ENCODE measurements at regions not wholly inside any gene's neighbourhood (a gene's known extent, or its start where the extent isn't known, plus 50 kb on each side); places are given as distances from the start of the nearest gene placed in this dataset.

- no peak for TF ChIP-seq CTCF (conservative IDR thresholded peaks at IDR 0.05; ENCODE audit: low read length)
- H3K4me3 ChIP-seq (ENCODE audit: low read length) = no peak overlapping the region
- DNase-seq (ENCODE audit: low read depth) = peak; percentile 50
Observed at GRCh38 chr1:219993554-219994433, 52.5 kb downstream of the EPRS1 start.

DNA sequence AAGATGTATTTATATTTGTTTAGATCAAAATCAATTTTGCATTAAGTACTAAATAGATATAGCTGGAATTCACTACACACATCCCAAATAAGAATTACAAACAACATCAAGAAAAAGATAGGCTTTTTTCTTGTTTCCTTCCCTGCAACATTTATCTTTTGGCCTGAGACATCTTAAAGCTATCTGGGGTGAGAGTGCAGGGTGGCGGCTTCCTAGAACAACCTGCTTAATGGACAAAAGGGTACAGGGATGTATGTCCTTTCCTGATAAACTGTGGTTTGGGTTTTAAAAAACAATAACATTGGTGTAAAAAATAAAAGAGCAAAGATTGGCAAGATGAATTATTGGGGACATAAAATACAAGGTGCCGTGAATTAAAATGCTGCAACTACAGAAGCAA is 54.4 kb downstream of the EPRS1 start:
- no peak for TF ChIP-seq CTCF (conservative IDR thresholded peaks at IDR 0.05; ENCODE audit: low read length)
- H3K4me3 ChIP-seq (ENCODE audit: low read length) = no peak overlapping the region
- DNase-seq (ENCODE audit: low read depth) = no peak

DNA sequence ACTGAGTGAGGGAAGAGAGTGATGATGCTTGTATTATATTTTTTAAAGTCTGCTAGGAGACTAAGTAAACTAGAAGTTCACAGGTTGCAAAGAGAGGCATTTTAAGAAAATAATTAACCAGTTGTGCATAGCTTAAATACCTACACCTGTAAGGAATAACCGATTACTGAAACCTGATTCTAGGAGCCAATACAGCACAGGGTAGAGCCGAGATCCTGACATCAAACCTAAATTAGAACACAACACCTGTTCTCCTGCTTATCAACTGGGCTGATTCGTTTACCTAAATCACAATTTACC is 54.8 kb downstream of the EPRS1 start:
- no peak overlapping the region for H3K4me3 ChIP-seq (ENCODE audit: low read length)
- no peak for DNase-seq (ENCODE audit: low read depth)
- TF ChIP-seq CTCF (conservative IDR thresholded peaks at IDR 0.05; ENCODE audit: low read length) = no peak

GRCh38 chr1:219990782-219991510 is 55.4 kb downstream of the EPRS1 start:
- no peak overlapping the region for H3K4me3 ChIP-seq (ENCODE audit: low read length)
- peak; percentile 72 for TF ChIP-seq CTCF (conservative IDR thresholded peaks at IDR 0.05; ENCODE audit: low read length)
- peak; percentile 45 for DNase-seq (ENCODE audit: low read depth)

DNA sequence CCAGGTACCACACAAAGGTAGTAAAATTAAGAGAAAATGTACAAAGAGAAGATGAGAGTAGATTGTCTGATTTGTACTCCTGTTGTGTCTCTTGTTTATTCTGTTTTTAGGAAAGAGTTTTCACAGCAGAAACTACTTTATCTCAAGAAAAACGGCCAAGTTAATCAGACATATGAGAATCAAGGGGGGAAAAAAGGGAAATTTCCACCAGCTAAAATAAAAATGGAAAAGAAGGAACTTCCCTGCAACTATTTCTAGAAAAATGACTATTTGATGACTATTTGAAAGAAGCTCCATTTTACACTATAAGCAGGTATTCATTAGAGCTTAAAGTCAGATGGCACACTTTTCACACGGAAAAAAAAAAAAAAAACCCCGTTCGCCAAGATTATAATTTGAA is 56.5 kb downstream of the EPRS1 start:
- DNase-seq (ENCODE audit: low read depth) = no peak
- no peak overlapping the region for H3K4me3 ChIP-seq (ENCODE audit: low read length)
- no peak for TF ChIP-seq CTCF (conservative IDR thresholded peaks at IDR 0.05; ENCODE audit: low read length)

- H3K4me3 ChIP-seq (ENCODE audit: low read length) = no peak overlapping the region
- no peak for TF ChIP-seq CTCF (conservative IDR thresholded peaks at IDR 0.05; ENCODE audit: low read length)
- no peak for DNase-seq (ENCODE audit: low read depth)
Observed at GRCh38 chr1:219988818-219989217, 57.5 kb downstream of the EPRS1 start.

DNA sequence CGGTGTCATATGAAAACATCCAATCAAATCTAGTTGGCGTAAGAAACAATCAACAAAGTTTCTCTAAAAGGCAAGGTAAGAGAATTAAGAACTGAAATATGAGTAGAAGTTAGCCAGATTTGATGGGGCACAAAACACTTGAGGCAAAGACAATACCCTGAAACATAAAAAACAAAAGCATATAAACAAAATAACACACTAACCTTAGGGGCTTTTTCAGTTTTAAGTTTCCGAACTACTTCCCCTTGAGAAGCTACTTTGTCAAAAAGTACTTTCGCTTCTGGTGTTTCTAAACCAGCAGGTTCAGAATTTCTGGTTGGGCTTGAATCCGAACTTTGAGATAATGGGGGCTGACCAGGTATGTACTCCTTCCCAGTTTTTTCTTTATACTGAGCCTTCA is 57.9 kb downstream of the EPRS1 start:
- no peak for TF ChIP-seq CTCF (conservative IDR thresholded peaks at IDR 0.05; ENCODE audit: low read length)
- DNase-seq (ENCODE audit: low read depth) = no peak
- H3K4me3 ChIP-seq (ENCODE audit: low read length) = no peak overlapping the region

All from AG10803 (cell line).